ENCODE measurements at regions not wholly inside any gene's neighbourhood (a gene's known extent, or its start where the extent isn't known, plus 50 kb on each side); places are given as distances from the start of the nearest gene placed in this dataset.

GRCh38 chr13:107295416-107296140 is 727.6 kb upstream of the ARGLU1 start:
- Histone ChIP-seq H3K27me3 (ENCODE audit: control insufficient read depth, insufficient read depth, low read length) (no peaks in the 10 kb centered on the region), H3K36me3 (ENCODE audit: control insufficient read depth, insufficient read depth, low read length) (no peaks in the 10 kb centered on the region), H3K4me1 (ENCODE audit: control insufficient read depth, insufficient read depth, low read length) (no peaks in the 10 kb centered on the region), H3K9me3 (ENCODE audit: control insufficient read depth, insufficient read depth, low read length) (no peaks in the 10 kb centered on the region), H3K27ac (ENCODE audit: low read length) (no peak overlapping the region), H3K4me3 (ENCODE audit: low read length) (no peak overlapping the region)
- H3K9me3 Mint-ChIP-seq: peaks cover 0 to 2% of the 10 kb centered on the region in 2 donors
- no peak overlapping the region for H3K27ac Mint-ChIP-seq
- DNase-seq (no peak), ATAC-seq (no peak)
- no peaks in the 10 kb centered on the region for H3K4me1 Mint-ChIP-seq
- 100% methylated on average over 1 of the region's 2 CpGs for WGBS (ENCODE audit: insufficient coverage)
- intact Hi-C loops (cut with micrococcal nuclease): no loop called here
- H3K27me3 Mint-ChIP-seq (ENCODE audit: low read depth in 2 of 2): no peaks in the 10 kb centered on the region
- no peak for TF ChIP-seq CTCF (IDR thresholded peaks at IDR 0.05)
- H3K36me3 Mint-ChIP-seq: no peaks in the 10 kb centered on the region
- H3K4me3 Mint-ChIP-seq: no peak overlapping the region

DNA sequence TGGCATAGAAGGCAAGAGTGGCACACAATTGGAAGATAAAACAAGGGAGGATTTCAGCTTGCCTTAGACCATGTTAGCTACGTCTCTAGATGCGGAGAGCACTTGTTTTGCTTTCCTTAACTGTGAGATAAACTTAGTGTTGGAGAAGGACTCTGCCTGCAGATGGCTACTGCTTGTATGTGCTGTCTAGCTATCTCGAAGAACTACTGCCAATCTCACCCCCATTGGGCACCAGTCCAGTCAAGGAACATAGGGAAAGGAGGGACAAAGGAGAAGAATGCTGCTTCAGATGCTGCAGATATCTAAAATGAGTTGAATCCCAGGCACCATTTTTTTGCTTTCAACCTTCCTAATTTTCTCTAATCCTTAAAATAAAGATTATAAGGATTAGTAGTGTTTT is 726.0 kb upstream of the ARGLU1 start:
- no peaks in the 10 kb centered on the region for H3K36me3 Mint-ChIP-seq
- H3K4me3 Mint-ChIP-seq: no peak overlapping the region
- no peak overlapping the region for H3K27ac ChIP-seq (ENCODE audit: low read length)
- no peaks in the 10 kb centered on the region for H3K4me1 ChIP-seq (ENCODE audit: control insufficient read depth, insufficient read depth, low read length)
- H3K4me3 ChIP-seq (ENCODE audit: low read length): no peak overlapping the region
- intact Hi-C loops (cut with micrococcal nuclease): no loop called here
- no peak for DNase-seq
- H3K27me3 ChIP-seq (ENCODE audit: control insufficient read depth, insufficient read depth, low read length): no peaks in the 10 kb centered on the region
- H3K27me3 Mint-ChIP-seq (ENCODE audit: low read depth in 2 of 2): no peaks in the 10 kb centered on the region
- 90% methylated on average over 2 of the region's 3 CpGs for WGBS (ENCODE audit: insufficient coverage)
- H3K36me3 ChIP-seq (ENCODE audit: control insufficient read depth, insufficient read depth, low read length): no peaks in the 10 kb centered on the region
- ATAC-seq: no peak
- TF ChIP-seq CTCF (IDR thresholded peaks at IDR 0.05): no peak
- H3K27ac Mint-ChIP-seq: no peak overlapping the region
- no peaks in the 10 kb centered on the region for H3K9me3 ChIP-seq (ENCODE audit: control insufficient read depth, insufficient read depth, low read length)
- H3K4me1 Mint-ChIP-seq: no peaks in the 10 kb centered on the region
- peaks cover 2 to 3% of the 10 kb centered on the region in 2 donors for H3K9me3 Mint-ChIP-seq

DNA sequence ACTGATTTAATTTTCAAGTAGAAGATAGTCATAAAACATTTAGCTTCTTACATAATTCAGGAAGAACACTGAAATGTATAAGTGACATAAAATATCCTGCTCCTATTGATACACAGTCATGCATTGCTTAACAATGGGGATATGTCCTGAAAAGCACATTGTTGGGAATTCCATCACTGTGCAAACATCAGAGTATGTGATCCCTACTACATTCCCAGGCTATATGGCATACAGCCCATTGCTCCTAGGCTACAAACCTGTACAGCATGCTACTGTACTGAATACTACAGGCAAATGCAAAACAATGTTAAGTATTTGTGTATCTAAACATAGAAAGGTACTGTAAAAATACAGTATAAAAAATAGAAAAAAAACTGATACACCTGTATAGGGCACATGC is 723.9 kb upstream of the ARGLU1 start:
- DNase-seq (no peak), ATAC-seq (no peak)
- Histone ChIP-seq H3K4me1 (ENCODE audit: control insufficient read depth, insufficient read depth, low read length) (no peaks in the 10 kb centered on the region), H3K9me3 (ENCODE audit: control insufficient read depth, insufficient read depth, low read length) (no peaks in the 10 kb centered on the region), H3K36me3 (ENCODE audit: control insufficient read depth, insufficient read depth, low read length) (no peaks in the 10 kb centered on the region), H3K4me3 (ENCODE audit: low read length) (no peak overlapping the region), H3K27ac (ENCODE audit: low read length) (no peak overlapping the region), H3K27me3 (ENCODE audit: control insufficient read depth, insufficient read depth, low read length) (no peaks in the 10 kb centered on the region)
- Mint-ChIP-seq H3K27me3 (ENCODE audit: low read depth in 2 of 2) (no peaks in the 10 kb centered on the region), H3K4me1 (no peaks in the 10 kb centered on the region), H3K27ac (no peak overlapping the region), H3K4me3 (no peak overlapping the region), H3K9me3 (peaks cover 2 to 4% of the 10 kb centered on the region in 2 donors), H3K36me3 (no peaks in the 10 kb centered on the region)
- no peak for TF ChIP-seq CTCF (IDR thresholded peaks at IDR 0.05)
- intact Hi-C loops (cut with micrococcal nuclease): no loop called here

- no peak overlapping the region for H3K4me3 Mint-ChIP-seq
Observed at GRCh38 chr13:107289540-107289939, 721.6 kb upstream of the ARGLU1 start.

More at GRCh38 chr13:107289540-107289939, 721.6 kb upstream of the ARGLU1 start:
- no peak for DNase-seq
- Mint-ChIP-seq H3K9me3 (peaks cover 3 to 6% of the 10 kb centered on the region in 2 donors), H3K27ac (no peak overlapping the region), H3K27me3 (ENCODE audit: low read depth in 2 of 2) (no peaks in the 10 kb centered on the region), H3K4me1 (no peaks in the 10 kb centered on the region), H3K36me3 (no peaks in the 10 kb centered on the region)
- H3K4me3 ChIP-seq (ENCODE audit: low read length): no peak overlapping the region
- H3K4me1 ChIP-seq (ENCODE audit: control insufficient read depth, insufficient read depth, low read length): no peaks in the 10 kb centered on the region
- no peaks in the 10 kb centered on the region for H3K36me3 ChIP-seq (ENCODE audit: control insufficient read depth, insufficient read depth, low read length)
- TF ChIP-seq CTCF (IDR thresholded peaks at IDR 0.05): no peak
- intact Hi-C loops (cut with micrococcal nuclease): no loop called here
- H3K27me3 ChIP-seq (ENCODE audit: control insufficient read depth, insufficient read depth, low read length): no peaks in the 10 kb centered on the region
- no peak overlapping the region for H3K27ac ChIP-seq (ENCODE audit: low read length)
- WGBS (ENCODE audit: insufficient coverage): 84% methylated on average over 4 of the region's 5 CpGs
- peaks cover 3% of the 10 kb centered on the region for H3K9me3 ChIP-seq (ENCODE audit: control insufficient read depth, insufficient read depth, low read length)
- ATAC-seq: no peak

All from natural killer cell (primary cell).